B cell (primary cell): ENCODE measurements at regions not wholly inside any gene's neighbourhood (a gene's known extent, or its start where the extent isn't known, plus 50 kb on each side); places are given as distances from the start of the nearest gene placed in this dataset.

Source experiments
- CTCF ChIP-seq: fragments of 200-600 bp; IDR thresholded peaks from one replicate; pipeline ENCODE4 v1.8.0; 2022; ENCODE audit warnings: antibody characterized with exemption, mild to moderate bottlenecking
- EZH2 ChIP-seq: IDR thresholded peaks from 2 replicates; pipeline ENCODE4 v1.6.1; 2012; ENCODE audit warnings: borderline replicate concordance, low read depth, mild to moderate bottlenecking, moderate library complexity, low read length; ENCODE audit not compliant: insufficient read depth, poor library complexity, severe bottlenecking

GRCh38 chr12:107322063-107322462 is 228.7 kb upstream of the CRY1 start:
- TF ChIP-seq EZH2 (no peak), CTCF (no peak)
